Gastroesophageal sphincter (tissue), 3 donors: ENCODE measurements at regions not wholly inside any gene's neighbourhood (a gene's known extent, or its start where the extent isn't known, plus 50 kb on each side); places are given as distances from the start of the nearest gene placed in this dataset.

ENCODE experiments used
- CTCF ChIP-seq, 4 experiments: fragments of 200-600 bp in 2 of 4; fragments of 450-650 bp in 2 of 4; sonication (generic) in 1 of 4; IDR thresholded peaks; one replicate each; pipeline ENCODE4 v1.5.1; 2017 to 2019; ENCODE audit warnings: antibody characterized with exemption in 4 of 4, mild to moderate bottlenecking in 2 of 4, moderate library complexity in 2 of 4
- EP300 ChIP-seq: sonication (generic); formaldehyde crosslinking; IDR thresholded peaks from one replicate; pipeline ENCODE4 v1.6.1; 2017; ENCODE audit warnings: antibody characterized with exemption, mild to moderate bottlenecking
- POLR2A ChIP-seq, 2 donors: fragments of 450-650 bp; IDR thresholded peaks; one replicate each; pipeline ENCODE4 v1.6.1; 2017; ENCODE audit warnings: antibody characterized with exemption in 2 of 2, mild to moderate bottlenecking in 2 of 2, moderate library complexity in 1 of 2
- POLR2AphosphoS5 ChIP-seq: sonication (generic); formaldehyde crosslinking; IDR thresholded peaks from one replicate; pipeline ENCODE4 v1.6.1; 2017; ENCODE audit warnings: antibody characterized with exemption

- TF ChIP-seq CTCF (IDR thresholded peaks at IDR 0.05) = no peak
- TF ChIP-seq POLR2A (IDR thresholded peaks at IDR 0.05) = no peak
- no peak for TF ChIP-seq EP300
- TF ChIP-seq POLR2AphosphoS5 = no peak
These were observed 103.3 kb downstream of the METTL4 start for GRCh38 chr18:2468051-2468450.
